ENCODE measurements at regions not wholly inside any gene's neighbourhood (a gene's known extent, or its start where the extent isn't known, plus 50 kb on each side); places are given as distances from the start of the nearest gene placed in this dataset.

DNA sequence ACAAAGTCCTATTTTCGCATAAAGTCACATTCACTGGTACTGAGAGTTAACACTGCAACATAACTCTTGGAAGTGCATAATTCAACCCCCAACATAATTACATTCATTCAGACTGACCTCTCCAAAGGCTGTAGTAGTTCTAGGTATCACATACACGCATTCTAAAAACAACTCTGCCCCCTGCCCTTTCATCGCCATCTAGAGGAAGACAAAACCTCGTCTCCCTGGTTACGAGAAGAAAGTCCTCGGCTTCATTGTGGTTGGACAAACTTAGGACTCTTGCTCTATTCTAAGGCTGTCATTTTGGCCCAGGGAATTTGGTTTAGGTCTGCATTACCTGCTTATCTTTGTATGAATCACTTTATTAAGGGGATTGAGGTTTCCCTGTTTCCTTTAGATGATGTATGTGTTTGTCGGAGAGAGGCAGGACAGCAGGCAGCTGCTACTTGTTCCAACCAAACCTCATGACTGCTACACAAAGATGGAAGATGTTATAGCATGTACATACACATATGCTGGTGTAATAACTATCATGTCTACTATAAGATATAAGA, 215.4 kb upstream of the NRXN1 start:
- TF ChIP-seq EZH2phosphoT487 (IDR thresholded peaks at IDR 0.05; ENCODE audit: borderline replicate concordance, low read length), result no peak
- TF ChIP-seq, protein P1, sequence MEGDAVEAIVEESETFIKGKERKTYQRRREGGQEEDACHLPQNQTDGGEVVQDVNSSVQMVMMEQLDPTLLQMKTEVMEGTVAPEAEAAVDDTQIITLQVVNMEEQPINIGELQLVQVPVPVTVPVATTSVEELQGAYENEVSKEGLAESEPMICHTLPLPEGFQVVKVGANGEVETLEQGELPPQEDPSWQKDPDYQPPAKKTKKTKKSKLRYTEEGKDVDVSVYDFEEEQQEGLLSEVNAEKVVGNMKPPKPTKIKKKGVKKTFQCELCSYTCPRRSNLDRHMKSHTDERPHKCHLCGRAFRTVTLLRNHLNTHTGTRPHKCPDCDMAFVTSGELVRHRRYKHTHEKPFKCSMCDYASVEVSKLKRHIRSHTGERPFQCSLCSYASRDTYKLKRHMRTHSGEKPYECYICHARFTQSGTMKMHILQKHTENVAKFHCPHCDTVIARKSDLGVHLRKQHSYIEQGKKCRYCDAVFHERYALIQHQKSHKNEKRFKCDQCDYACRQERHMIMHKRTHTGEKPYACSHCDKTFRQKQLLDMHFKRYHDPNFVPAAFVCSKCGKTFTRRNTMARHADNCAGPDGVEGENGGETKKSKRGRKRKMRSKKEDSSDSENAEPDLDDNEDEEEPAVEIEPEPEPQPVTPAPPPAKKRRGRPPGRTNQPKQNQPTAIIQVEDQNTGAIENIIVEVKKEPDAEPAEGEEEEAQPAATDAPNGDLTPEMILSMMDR (IDR thresholded peaks at IDR 0.05; ENCODE audit: low read depth, low read length, poor library complexity, severe bottlenecking), result peak; percentile 27

All from DOHH2 (cell line).